GM11168 (cell line): ENCODE measurements at regions not wholly inside any gene's neighbourhood (a gene's known extent, or its start where the extent isn't known, plus 50 kb on each side); places are given as distances from the start of the nearest gene placed in this dataset.
"Not testable (repeated sequence)": the region's sequence is repeated elsewhere in the genome, so short reads cannot be mapped to it uniquely, and the experiment has no call there.

ENCODE experiments used
- in situ Hi-C: fragments of 300-500 bp; cut with MboI; formaldehyde crosslinking; loops from one replicate; pipeline ENCODE4 v1.12.0; 2022; ENCODE audit warnings: low sequenced_read_pairs; ENCODE audit not compliant: unreplicated experiment

GRCh38 chr1:38760562-38760961 lies 99.0 kb downstream of the RRAGC start:
- in situ Hi-C loops: no loop called here

DNA sequence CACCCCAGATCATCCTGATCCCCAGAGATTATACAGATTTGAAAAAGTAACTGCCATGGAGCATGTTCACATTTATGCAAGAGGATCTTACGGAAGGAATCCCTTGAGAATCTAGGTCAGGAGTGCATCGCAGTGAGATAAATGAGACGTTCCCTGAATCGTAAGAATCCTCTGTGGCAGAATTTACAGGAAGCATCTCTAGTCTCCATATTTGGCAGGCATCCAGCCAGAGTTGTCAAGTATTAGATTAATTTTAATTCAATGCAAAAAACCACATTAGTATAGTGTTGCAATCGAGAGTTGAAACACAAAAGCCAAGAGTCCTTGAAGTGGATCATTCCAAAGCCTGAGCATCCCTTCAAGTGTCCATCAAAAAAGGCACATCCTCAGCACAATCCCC lies 100.8 kb downstream of the RRAGC start:
- in situ Hi-C loops: no loop called here

GRCh38 chr1:38746941-38747600 lies 112.5 kb downstream of the RRAGC start:
- in situ Hi-C loops: no loop called here

GRCh38 chr1:38746402-38746935 lies 113.1 kb downstream of the RRAGC start:
- in situ Hi-C loops: no loop called here

- in situ Hi-C loops: no loop called here
Observed at GRCh38 chr1:38745476-38746401, 113.8 kb downstream of the RRAGC start.

DNA sequence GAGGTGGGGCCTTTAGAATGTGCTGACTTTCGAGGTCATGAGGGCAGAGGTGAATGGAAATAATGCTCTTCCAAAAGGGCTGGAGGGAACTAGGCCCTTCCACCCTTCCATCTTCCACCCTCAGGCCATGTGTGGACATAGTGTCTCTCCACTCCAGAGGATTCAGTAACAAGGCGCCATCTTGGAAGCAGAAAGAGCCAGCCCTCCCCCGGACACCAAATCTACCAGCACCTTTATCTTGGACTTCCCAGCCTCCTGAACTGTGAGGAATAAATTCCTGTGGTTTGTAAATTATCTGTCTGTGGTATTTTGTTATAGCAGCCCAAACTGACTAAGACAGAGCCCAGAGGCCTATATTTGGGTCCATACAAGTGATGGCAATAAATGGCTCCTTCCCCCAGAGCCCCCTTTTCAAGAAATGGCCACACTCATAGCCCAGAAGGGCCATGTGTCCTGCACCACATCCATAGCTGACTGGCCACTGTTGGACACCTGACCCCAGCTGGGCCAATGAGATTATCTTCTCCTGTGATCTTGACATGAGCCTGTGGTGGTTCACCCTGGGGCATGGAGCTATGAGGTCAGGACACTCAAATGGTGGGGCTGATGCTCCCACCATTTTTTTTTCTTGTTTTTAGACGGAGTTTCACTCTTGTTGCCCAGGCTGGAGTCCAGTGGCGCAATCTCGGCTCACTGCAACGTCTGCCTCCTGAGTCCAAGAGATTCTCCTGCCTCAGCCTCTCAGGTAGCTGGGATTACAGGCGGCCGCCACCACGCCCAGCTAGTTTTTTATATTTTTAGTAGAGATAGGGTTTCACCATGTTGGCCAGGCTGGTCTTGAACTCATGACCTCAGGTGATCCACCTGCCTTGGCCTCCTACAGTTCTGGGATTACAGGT lies 114.9 kb downstream of the RRAGC start:
- in situ Hi-C loops: no loop called here

DNA sequence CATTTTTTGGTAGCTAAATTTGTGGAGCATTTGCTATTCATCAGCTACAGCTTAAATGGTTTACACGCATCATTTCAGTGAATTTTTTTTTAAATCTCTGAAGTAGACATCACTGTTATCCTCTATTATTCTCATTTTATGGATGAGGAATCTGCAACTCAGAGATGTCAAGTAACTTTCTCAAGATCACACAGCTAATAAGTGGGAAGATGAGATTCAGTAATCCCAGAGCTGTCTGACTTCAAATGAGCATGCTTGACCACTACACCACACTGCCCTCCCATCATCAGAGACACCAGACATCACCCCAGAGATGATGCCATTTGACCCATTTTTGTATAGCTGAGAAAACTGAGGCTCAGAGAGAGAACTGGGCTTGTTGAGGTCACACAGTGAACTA lies 116.4 kb downstream of the RRAGC start:
- in situ Hi-C loops: no loop called here

GRCh38 chr1:38741341-38741740 lies 118.2 kb downstream of the RRAGC start:
- in situ Hi-C loops: no loop called here

DNA sequence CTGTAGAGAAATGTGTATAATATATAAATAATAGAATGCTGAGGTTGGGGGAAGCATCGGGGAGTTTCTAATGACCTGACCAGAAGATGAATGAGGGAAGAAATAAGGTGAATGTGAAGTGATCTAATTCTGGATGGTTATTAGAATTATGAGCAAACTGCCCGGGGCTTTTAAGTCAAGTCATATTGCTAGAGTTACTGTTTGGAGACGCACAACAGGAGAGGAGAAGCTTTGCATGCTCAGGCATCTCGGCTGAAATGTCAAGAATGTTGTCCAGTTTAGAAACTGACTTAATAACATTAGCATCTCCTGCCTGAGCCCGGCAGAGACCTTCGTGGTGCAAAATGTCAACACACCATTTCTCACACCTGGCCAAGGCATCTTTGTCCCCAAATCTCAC lies 119.1 kb downstream of the RRAGC start:
- in situ Hi-C loops: no loop called here

DNA sequence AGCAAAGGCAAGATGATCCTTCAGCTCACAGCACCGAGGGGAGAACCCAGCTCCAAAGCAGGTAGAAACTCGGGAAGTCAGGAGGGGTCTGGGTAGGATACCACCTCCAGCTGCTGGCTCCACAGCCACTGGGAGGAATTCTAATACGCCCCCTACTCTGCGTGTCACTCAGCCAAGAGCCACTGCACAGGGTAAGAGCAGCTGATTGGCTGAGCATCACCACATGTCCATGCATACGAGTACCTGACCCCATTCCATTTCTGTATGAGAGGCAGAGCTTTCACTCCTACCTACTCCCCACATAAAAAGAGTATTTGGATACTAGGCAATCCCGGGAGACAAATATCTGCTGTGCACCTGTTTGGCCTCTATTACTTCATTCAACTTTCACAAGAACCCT lies 121.4 kb downstream of the RRAGC start:
- in situ Hi-C loops: no loop called here

GRCh38 chr1:38736399-38736798 lies 123.2 kb downstream of the RRAGC start:
- in situ Hi-C loops: no loop called here

GRCh38 chr1:38735651-38736161 lies 123.9 kb downstream of the RRAGC start:
- in situ Hi-C loops: no loop called here

GRCh38 chr1:38733761-38734160 lies 125.8 kb downstream of the RRAGC start:
- in situ Hi-C loops: no loop called here

GRCh38 chr1:38730511-38731397 lies 128.8 kb downstream of the RRAGC start:
- in situ Hi-C loops: no loop called here

- in situ Hi-C loops: no loop called here
Observed at GRCh38 chr1:38728585-38728908, 131.0 kb downstream of the RRAGC start.

DNA sequence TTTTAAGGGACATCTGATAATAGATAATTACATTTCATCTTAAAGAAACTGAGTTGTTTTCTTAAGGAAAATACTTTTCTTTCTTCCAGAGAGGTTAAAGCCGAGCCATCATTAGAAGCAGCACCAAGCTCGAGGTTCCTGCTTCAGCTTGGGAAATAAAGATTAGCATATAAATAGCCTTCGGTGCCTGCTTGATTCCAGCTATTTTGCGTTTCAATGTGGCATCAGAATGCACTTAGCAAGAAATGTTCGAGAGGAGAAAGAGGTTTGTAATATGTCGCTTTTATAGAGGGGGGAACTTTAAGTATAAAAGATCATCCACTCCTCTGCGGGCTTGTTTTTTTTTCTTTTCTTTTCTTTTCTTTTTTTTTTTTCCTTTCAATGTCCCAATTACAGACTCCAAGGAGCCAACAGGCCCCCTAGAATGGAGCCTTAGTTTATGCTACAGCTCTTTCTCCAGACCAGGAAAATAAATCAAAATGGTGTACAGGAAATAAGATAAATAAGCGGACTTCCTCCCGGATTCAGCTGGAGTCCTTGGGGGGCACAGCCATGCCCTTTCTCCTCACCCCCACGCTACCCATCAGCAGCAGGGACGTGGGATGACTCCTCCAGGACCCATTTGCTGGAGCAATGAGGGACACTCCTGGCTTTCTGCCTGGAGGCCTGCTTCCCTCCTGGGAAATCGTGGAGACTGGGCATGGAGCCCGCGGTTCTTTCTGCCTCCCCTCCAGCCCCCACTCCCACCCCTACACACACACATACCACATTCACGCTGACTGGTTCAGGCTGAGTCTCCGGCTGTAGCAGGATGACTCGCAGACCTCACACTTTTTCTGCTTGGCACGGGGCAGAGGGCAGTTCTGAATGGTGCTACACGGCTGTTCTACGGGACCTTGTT lies 131.6 kb downstream of the RRAGC start:
- in situ Hi-C loops: no loop called here

DNA sequence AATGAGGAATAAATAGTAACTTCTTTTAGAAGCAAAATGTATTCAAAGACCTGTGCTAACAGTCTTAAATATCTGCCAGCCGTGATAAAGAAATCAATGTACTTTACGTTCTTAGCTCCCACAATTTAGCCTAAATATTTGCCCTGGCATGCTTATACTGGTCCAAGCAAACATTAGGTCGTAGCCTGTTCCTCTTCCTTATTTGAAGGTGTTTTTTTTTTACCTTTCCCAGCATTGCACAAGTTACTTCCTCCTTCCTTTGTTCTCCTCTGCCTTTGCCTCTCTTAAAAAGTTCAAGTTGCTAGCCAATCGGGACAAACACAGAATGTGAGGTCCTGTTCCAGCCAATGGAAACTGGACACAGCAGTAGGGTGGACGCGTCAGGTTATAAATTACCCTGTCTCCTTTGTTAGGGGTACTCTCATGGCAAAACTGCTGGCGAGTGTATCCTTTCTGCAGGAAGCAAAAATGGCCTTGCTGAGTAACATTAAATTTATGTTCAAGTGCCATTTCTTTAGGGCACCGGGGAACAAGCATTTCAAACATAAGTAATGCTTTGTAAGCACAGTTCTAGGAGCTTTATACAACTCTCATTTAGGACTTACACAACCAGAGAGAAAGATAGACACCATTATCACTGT lies 134.1 kb downstream of the RRAGC start:
- in situ Hi-C loops: not testable (repeated sequence)
